AG09319 (cell line): ENCODE measurements at regions not wholly inside any gene's neighbourhood (a gene's known extent, or its start where the extent isn't known, plus 50 kb on each side); places are given as distances from the start of the nearest gene placed in this dataset.
"Not testable (repeated sequence)": the region's sequence is repeated elsewhere in the genome, so short reads cannot be mapped to it uniquely, and the experiment has no call there.

Experiments used
- DNase-seq: peaks from one replicate; pipeline ENCODE4 v3.0.0-alpha.2; 2010; ENCODE audit warnings: low read depth; ENCODE audit errors: extremely low read depth
- CTCF ChIP-seq: IDR thresholded peaks from 2 replicates; pipeline ENCODE4 v1.5.1; 2011; ENCODE audit warnings: low read depth, mild to moderate bottlenecking, inconsistent platforms, low read length, moderate library complexity

GRCh38 chr11:70552167-70553150 lies 154.1 kb downstream of the CTTN start:
- DNase-seq, result no peak
- TF ChIP-seq CTCF, result no peak

- TF ChIP-seq CTCF, result no peak
Observed at GRCh38 chr11:70555078-70555477, 156.7 kb downstream of the CTTN start.

GRCh38 chr11:70556884-70557741 lies 158.8 kb downstream of the CTTN start:
- no peak for DNase-seq
- TF ChIP-seq CTCF, result no peak

More at GRCh38 chr11:70555078-70555477, 156.7 kb downstream of the CTTN start:
- DNase-seq, result no peak

GRCh38 chr11:70557742-70558485 lies 159.6 kb downstream of the CTTN start:
- DNase-seq, result no peak
- TF ChIP-seq CTCF, result no peak

GRCh38 chr11:70558681-70559080 lies 160.4 kb downstream of the CTTN start:
- no peak for DNase-seq
- no peak for TF ChIP-seq CTCF

GRCh38 chr11:70559516-70559915 lies 161.2 kb downstream of the CTTN start:
- no peak for TF ChIP-seq CTCF
- no peak for DNase-seq

- not testable (repeated sequence) for DNase-seq
Observed at GRCh38 chr11:70560621-70561020, 162.3 kb downstream of the CTTN start.
